HepG2 (cell line): ENCODE measurements at regions not wholly inside any gene's neighbourhood (a gene's known extent, or its start where the extent isn't known, plus 50 kb on each side); places are given as distances from the start of the nearest gene placed in this dataset.

Experiments
- ATAC-seq: fragments of 200-7000 bp; cut with Tn5 transposase; 3 replicates; pipeline ENCODE4 v1.9.1; 2020; ENCODE audit warnings: mild to moderate bottlenecking, moderate library complexity
- BruUV-seq: library from RNA; stranded (reverse); fragments of 400-500 nt; replicated peaks from 2 replicates; lab custom pipeline; 2021; lab: Mats Ljungman, UMichigan
- CTCF ChIA-PET: fragments of 300-600 bp; formaldehyde crosslinking; extraction: SDS; loops from one replicate; lab custom pipeline; 2021; ENCODE audit warnings: low total read pairs, inconsistent platforms, low intra/inter-chr PET ratio; lab: Yijun Ruan, JAX
- POLR2A ChIA-PET: fragments of 350-600 bp; sonication (Branson Sonifier 250); formaldehyde crosslinking; loops from one replicate; lab custom pipeline; 2020; ENCODE audit warnings: antibody characterized with exemption, inconsistent platforms; lab: Yijun Ruan, JAX
- DNase-seq: peaks from one replicate; pipeline ENCODE4 v3.0.0-alpha.2; 2015; ENCODE audit warnings: low spot score
- FAIRE-seq: peaks from 3 replicates; lab custom pipeline; 2011; peaks lifted over from hg19 to GRCh38; lab: Jason Lieb, UNC
- H2AFZ ChIP-seq: one replicate; pipeline ENCODE4 v1.6.1; 2011; ENCODE audit warnings: low read length, inconsistent platforms
- H3K27ac ChIP-seq: fragments of 300-600 bp; 3 replicates; pipeline ENCODE4 v1.8.0; 2011; ENCODE audit warnings: mixed run types, mild to moderate bottlenecking, mixed read lengths, low read length, inconsistent platforms; ENCODE audit not compliant: insufficient read depth; ENCODE audit errors: extremely low read length
- H3K27me3 ChIP-seq, 2 experiments: fragments of 200-600 bp in 1 of 2; 2 replicates in 1 of 2; 3 replicates in 1 of 2; pipeline versions ENCODE4 v1.6.0 to v1.8.0; 2011; ENCODE audit warnings: low read length in 2 of 2, mild to moderate bottlenecking in 2 of 2, moderate library complexity in 2 of 2, inconsistent platforms in 1 of 2; ENCODE audit not compliant: insufficient read depth in 2 of 2, control insufficient read depth in 1 of 2
- H3K36me3 ChIP-seq, 2 experiments: fragments of 200-600 bp in 1 of 2; replicated peaks in 1 of 2; 2 replicates in 1 of 2; 3 replicates in 1 of 2; pipeline versions ENCODE4 v1.5.1 to v1.8.0; 2011; ENCODE audit warnings: low read length in 2 of 2, inconsistent platforms in 1 of 2; ENCODE audit not compliant: insufficient read depth in 2 of 2, control insufficient read depth in 1 of 2
- H3K4me1 ChIP-seq: 2 replicates; pipeline ENCODE4 v1.5.1; 2012; ENCODE audit warnings: low read length, inconsistent platforms; ENCODE audit not compliant: insufficient read depth
- H3K4me2 ChIP-seq: 2 replicates; pipeline ENCODE4 v1.6.0; 2011; ENCODE audit warnings: low read depth, low read length, inconsistent platforms
- H3K4me3 ChIP-seq, 3 experiments: fragments of 200-600 bp in 1 of 3; sonication (generic), shearing (Covaris generic) in 1 of 3; replicated peaks in 1 of 3; 2 replicates each; pipeline ENCODE4 v1.5.1; 2011 to 2016; ENCODE audit warnings: low read length in 3 of 3, inconsistent platforms in 2 of 3, low read depth in 2 of 3, mild to moderate bottlenecking in 2 of 3, control low read depth in 1 of 3, mixed read lengths in 1 of 3; ENCODE audit not compliant: insufficient read depth in 1 of 3
- H3K79me2 ChIP-seq: one replicate; pipeline ENCODE4 v1.6.1; 2011; ENCODE audit warnings: low read length, inconsistent platforms; ENCODE audit not compliant: insufficient read depth
- H3K9ac ChIP-seq: 2 replicates; pipeline ENCODE4 v1.6.0; 2011; ENCODE audit warnings: mild to moderate bottlenecking, low read depth, low read length, inconsistent platforms; ENCODE audit not compliant: insufficient read depth
- H3K9me3 ChIP-seq: 2 replicates; pipeline ENCODE4 v1.5.1; 2012; ENCODE audit warnings: mild to moderate bottlenecking, low read length
- H4K20me1 ChIP-seq: 2 replicates; pipeline ENCODE4 v1.6.0; 2011; ENCODE audit warnings: inconsistent platforms, mild to moderate bottlenecking, low read length, moderate library complexity; ENCODE audit not compliant: insufficient read depth
- AHDC1 ChIP-seq: sonication (generic); formaldehyde crosslinking; IDR thresholded peaks from 2 replicates; pipeline ENCODE4 v1.5.1; 2020; ENCODE audit warnings: mild to moderate bottlenecking, missing genetic modification reagents, borderline replicate concordance
- AKNA ChIP-seq: sonication (generic); formaldehyde crosslinking; IDR thresholded peaks from 2 replicates; pipeline ENCODE4 v1.4.0; 2020; ENCODE audit warnings: missing genetic modification reagents, borderline replicate concordance
- FOXA3 ChIP-seq: IDR thresholded peaks from 2 replicates; pipeline ENCODE4 v1.6.1; 2016; ENCODE audit warnings: missing genetic modification reagents, missing compliant biosample characterization
- MAZ ChIP-seq, 2 experiments: sonication (generic) in 1 of 2; formaldehyde crosslinking in 1 of 2; IDR thresholded peaks; 2 replicates each; pipeline versions ENCODE4 v1.5.0 to v1.6.1; 2012 to 2020; ENCODE audit warnings: low read depth in 2 of 2, mild to moderate bottlenecking in 2 of 2, borderline replicate concordance in 1 of 2, improper control_type of control experiment in 1 of 2, low read length in 1 of 2, missing genetic modification reagents in 1 of 2, moderate library complexity in 1 of 2
- NFE2 ChIP-seq: sonication (generic); formaldehyde crosslinking; IDR thresholded peaks from 2 replicates; pipeline ENCODE4 v1.4.0; 2020; ENCODE audit warnings: missing genetic modification reagents
- THAP7 ChIP-seq: sonication (generic); formaldehyde crosslinking; IDR thresholded peaks from 2 replicates; pipeline ENCODE4 v1.8.1; 2023; ENCODE audit warnings: mild to moderate bottlenecking, missing genetic modification reagents
- ZBTB10 ChIP-seq: sonication (generic); formaldehyde crosslinking; IDR thresholded peaks from 2 replicates; pipeline ENCODE4 v1.4.0; 2020; ENCODE audit warnings: missing genetic modification reagents, borderline replicate concordance
- ZNF143 ChIP-seq: sonication (generic); formaldehyde crosslinking; IDR thresholded peaks from 2 replicates; pipeline ENCODE4 v1.4.0; 2020; ENCODE audit warnings: missing genetic modification reagents
- ZNF563 ChIP-seq: sonication (generic); formaldehyde crosslinking; IDR thresholded peaks from 2 replicates; pipeline ENCODE4 v1.8.0; 2022; ENCODE audit warnings: mild to moderate bottlenecking, moderate library complexity, missing genetic modification reagents
- WGBS: methylation state at CpG from one replicate; pipeline ENCODE4 v1.1.6; 2017; ENCODE audit warnings: low lambda C conversion rate; 5-methylcytosine and 5-hydroxymethylcytosine counted together
- in situ Hi-C: cut with HindIII; loops from 2 replicates; pipeline ENCODE4 v1.10.0; 2017; ENCODE audit warnings: low pct_unique_long_range_greater_than_20kb; ENCODE audit not compliant: extremely low pct_ligation_motif_present
- intact Hi-C: fragments of 100-400 bp; cut with micrococcal nuclease; formaldehyde crosslinking; loops from one replicate; pipeline ENCODE4 v1.10.0; 2022; ENCODE audit not compliant: unreplicated experiment

GRCh38 chr5:88964831-88965230 is 81.8 kb upstream of the MEF2C start:
- H3K9ac ChIP-seq: no peak overlapping the region
- H4K20me1 ChIP-seq: no peaks in the 10 kb centered on the region
- no peak overlapping the region for H3K27ac ChIP-seq
- H3K27me3 ChIP-seq: no peaks in the 10 kb centered on the region
- peaks cover 13% of the 10 kb centered on the region for H3K4me1 ChIP-seq
- no peak overlapping the region for H2AFZ ChIP-seq
- no peak overlapping the region for H3K4me2 ChIP-seq
- DNase-seq: peak; percentile 27
- in situ Hi-C loops: no loop called here
- no peaks in the 10 kb centered on the region for H3K9me3 ChIP-seq
- 0% methylated on average over 1 of the region's 1 CpG for WGBS
- CTCF ChIA-PET: no interaction called here
- no TSS peak for BruUV-seq
- no peaks in the 10 kb centered on the region for H3K36me3 ChIP-seq
- no peak for FAIRE-seq
- H3K79me2 ChIP-seq: no peaks in the 10 kb centered on the region
- POLR2A ChIA-PET: no interaction called here
- intact Hi-C loops: no loop called here
- ATAC-seq: peak; percentile 90
- no peak overlapping the region for H3K4me3 ChIP-seq
- TF ChIP-seq THAP7 (no peak), ZBTB10 (no peak), AHDC1 (CRISPR knock-in tag) (peak; percentile 67; the same call in 1 of the 2 replicates), FOXA3 (peak; percentile 51; the same call in 1 of the 2 replicates), NFE2 (CRISPR knock-in tag) (no peak), MAZ (IDR thresholded peaks at IDR 0.05; ENCODE audit: borderline replicate concordance, low read depth, low read length) (no peak), MAZ (CRISPR knock-in tag; IDR thresholded peaks at IDR 0.05; ENCODE audit: low read depth) (no peak), ZNF143 (CRISPR knock-in tag) (no peak), AKNA (CRISPR knock-in tag) (no peak), ZNF563 (CRISPR knock-in tag) (no peak)
